A549 (cell line): ENCODE measurements at regions not wholly inside any gene's neighbourhood (a gene's known extent, or its start where the extent isn't known, plus 50 kb on each side); places are given as distances from the start of the nearest gene placed in this dataset.

Source experiments
- EP300 ChIP-seq, 2 experiments: fragments of >200 bp; sonication (Bioruptor Twin); formaldehyde crosslinking; IDR thresholded peaks; 2 replicates in 1 of 2; 3 replicates in 1 of 2; pipeline ENCODE4 v1.6.1; 2016 to 2017
- TF ChIP-seq, protein P1 (sequence below): fragments of >200 bp; sonication (Bioruptor Twin); formaldehyde crosslinking; IDR thresholded peaks from 3 replicates; pipeline ENCODE4 v1.5.1; 2016

DNA sequence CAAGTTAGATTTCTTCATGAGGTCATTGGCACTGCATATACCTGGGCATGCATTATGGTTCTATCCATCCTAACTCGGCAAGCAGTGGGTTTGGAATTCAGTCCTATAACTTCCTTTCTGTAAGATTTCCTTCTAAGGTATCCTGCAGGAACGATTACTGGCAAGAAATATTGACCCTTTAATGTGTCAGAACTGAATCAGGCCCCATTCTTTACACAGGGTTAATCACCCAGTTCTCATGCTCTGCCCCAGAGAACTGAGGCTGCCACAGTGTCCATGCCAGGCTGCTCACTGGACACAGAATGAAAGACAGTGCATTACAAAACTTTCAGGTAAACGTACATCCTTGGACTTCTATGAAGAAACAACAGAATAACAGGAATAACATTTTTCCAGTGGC is 108.9 kb downstream of the RPL22L1 start:
- TF ChIP-seq, protein P1, sequence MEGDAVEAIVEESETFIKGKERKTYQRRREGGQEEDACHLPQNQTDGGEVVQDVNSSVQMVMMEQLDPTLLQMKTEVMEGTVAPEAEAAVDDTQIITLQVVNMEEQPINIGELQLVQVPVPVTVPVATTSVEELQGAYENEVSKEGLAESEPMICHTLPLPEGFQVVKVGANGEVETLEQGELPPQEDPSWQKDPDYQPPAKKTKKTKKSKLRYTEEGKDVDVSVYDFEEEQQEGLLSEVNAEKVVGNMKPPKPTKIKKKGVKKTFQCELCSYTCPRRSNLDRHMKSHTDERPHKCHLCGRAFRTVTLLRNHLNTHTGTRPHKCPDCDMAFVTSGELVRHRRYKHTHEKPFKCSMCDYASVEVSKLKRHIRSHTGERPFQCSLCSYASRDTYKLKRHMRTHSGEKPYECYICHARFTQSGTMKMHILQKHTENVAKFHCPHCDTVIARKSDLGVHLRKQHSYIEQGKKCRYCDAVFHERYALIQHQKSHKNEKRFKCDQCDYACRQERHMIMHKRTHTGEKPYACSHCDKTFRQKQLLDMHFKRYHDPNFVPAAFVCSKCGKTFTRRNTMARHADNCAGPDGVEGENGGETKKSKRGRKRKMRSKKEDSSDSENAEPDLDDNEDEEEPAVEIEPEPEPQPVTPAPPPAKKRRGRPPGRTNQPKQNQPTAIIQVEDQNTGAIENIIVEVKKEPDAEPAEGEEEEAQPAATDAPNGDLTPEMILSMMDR, result no peak
- no peak for TF ChIP-seq EP300 (IDR thresholded peaks at IDR 0.05)
